Middle frontal gyrus (tissue), 1 donor: ENCODE measurements at regions not wholly inside any gene's neighbourhood (a gene's known extent, or its start where the extent isn't known, plus 50 kb on each side); places are given as distances from the start of the nearest gene placed in this dataset.
"Not testable (repeated sequence)": the region's sequence is repeated elsewhere in the genome, so short reads cannot be mapped to it uniquely, and the experiment has no call there.

Experiments
- DNase-seq: peaks from one replicate; pipeline ENCODE4 v3.0.0-alpha.2; 2015; ENCODE audit warnings: low spot score; ENCODE audit errors: extremely low spot score

GRCh38 chr9:1536522-1537170 lies 478.5 kb upstream of the SMARCA2 start:
- no peak for DNase-seq

GRCh38 chr9:1538301-1538700 lies 476.8 kb upstream of the SMARCA2 start:
- DNase-seq = no peak

GRCh38 chr9:1539216-1539615 lies 475.9 kb upstream of the SMARCA2 start:
- DNase-seq = no peak

DNA sequence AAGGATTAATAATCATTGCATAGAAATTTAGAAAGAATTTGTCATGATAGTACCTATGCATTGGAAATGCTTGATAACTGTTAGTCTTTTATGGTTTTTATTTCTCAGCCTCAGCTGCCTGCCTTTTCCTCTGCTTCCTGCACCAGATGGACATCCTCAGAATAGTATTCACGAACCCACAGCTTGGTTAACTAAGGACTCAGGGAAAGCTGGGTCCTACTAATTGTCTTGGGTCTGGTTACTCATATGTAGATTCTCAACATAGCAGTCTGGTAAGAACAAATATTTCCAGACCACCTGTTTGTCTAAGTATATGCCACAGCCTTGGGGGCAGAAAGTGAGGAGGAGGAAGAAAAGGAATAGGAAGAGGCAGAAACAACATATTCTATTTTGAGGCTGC lies 464.5 kb upstream of the SMARCA2 start:
- DNase-seq = no peak

DNA sequence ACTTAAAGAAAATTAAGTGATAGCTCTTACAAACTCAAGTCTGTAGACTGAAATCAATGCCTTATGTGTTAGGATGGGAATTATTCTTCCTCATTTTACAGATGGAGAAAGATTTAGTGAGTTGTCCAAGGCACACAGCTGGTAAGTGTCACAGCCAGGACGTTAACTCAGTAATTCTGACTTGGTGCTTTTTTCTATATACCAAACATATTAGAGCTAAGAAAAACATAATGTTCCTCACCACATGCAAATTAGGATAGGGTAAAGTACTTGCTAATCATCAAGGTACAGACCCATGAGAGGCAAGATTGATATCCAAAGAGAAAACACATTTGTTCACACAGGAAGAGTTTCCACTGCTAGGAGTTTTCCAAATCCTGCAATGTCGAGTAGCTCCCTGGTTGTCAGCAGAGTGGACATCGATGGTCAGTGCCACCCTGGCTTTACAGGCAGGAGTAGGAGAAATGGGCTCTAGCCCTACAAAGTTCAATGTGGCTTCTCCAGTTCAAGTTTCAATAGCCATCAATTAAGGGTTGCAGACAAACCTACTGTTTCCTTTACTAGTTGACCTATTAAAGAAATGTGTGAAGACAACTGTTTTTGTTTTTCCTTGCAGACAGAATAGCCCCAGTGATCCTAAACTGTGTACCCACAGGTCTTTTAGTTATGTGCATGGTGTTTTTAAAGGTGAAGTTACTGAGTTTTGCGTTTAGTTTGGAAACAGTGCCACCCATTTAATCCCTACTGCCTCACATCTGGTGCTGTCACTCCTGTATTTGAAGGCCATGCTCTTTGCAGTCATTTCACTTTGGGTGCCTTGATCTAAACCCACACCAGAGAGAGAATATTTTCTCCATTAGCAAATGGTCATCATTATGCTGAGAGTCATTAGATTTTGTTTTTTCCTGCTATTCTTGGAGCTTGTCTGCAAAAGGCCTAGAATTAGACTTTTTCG lies 460.8 kb upstream of the SMARCA2 start:
- no peak for DNase-seq

- not testable (repeated sequence) for DNase-seq
Measured at GRCh38 chr9:1558666-1559065, 456.5 kb upstream of the SMARCA2 start.

GRCh38 chr9:1575939-1576338 lies 439.2 kb upstream of the SMARCA2 start:
- no peak for DNase-seq

DNA sequence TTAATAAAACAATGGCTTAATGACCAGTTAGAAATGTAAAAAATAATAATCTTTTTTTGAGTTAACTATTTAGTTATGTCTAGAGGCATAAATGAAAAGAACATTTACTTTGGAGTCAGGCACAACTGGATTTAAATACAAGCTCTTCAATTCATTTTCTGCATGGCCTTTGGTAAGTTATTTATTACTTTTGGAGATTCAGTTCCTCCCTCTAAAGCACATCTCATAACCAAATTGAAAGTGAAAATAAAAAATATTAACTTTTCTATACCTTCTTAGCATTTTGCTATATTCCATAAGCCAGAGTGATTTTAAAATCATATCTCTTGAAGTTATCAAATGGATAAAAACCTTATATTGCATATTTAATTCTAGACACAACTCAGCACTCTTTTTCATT lies 434.9 kb upstream of the SMARCA2 start:
- DNase-seq = no peak

DNA sequence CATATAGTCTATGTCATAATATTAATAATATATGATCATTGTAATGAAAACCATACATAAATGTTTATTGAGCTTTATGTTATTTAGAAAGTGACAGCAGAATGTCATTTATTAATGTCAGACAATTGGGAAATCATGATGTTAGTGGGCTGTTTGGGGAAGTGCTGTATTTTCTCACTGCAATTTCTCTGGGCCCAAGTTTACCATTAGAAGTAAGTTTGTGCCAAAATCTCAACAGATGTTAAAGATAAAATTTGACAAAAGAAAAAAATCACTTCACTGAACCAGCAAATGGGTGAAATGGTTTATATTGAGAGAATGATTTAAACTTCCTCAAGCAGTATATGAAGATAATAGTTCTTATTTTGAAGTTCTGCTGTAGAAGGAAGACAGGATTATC lies 433.2 kb upstream of the SMARCA2 start:
- DNase-seq = no peak

- no peak for DNase-seq
Measured at GRCh38 chr9:1591310-1591709, 423.8 kb upstream of the SMARCA2 start.

DNA sequence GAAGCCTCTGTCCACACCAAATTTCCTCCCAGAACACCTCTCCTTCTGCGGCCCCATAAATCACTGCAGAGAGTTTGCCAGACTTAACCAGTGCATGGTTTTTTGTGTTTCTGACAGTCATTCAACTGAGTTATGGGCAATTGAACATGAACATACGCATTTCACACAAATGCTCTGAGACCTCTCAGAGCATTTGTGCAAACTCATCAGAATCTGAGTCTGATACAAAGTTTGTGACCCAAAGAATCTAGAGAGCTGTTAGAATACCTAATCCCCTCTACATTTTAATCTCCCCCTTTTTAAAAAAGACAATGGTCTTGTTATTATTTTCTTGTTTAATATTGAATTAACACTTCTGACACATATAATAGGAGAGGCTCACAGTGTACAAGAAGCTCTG lies 416.9 kb upstream of the SMARCA2 start:
- no peak for DNase-seq

- no peak for DNase-seq
Measured at GRCh38 chr9:1599961-1600360, 415.2 kb upstream of the SMARCA2 start.

- no peak for DNase-seq
Measured at GRCh38 chr9:1604942-1605560, 410.1 kb upstream of the SMARCA2 start.

DNA sequence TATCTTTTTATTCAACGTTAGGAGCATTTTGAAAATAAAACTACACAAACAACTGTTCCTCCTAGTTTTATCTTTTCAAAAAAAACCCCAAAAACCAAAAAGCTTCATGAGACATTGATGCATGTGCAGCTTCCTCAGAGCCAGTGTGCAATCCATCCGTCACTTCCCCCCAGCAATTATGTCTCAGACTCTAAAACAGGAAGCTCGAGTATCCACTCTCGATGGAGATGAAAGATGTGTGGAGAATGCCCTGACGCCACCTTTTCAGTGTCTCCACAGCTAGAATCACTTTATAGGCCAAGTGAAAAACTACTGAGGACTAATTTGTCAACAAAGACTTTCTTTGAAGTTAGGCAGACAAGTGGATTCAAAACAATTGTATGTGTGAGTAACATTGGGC lies 408.9 kb upstream of the SMARCA2 start:
- no peak for DNase-seq

DNA sequence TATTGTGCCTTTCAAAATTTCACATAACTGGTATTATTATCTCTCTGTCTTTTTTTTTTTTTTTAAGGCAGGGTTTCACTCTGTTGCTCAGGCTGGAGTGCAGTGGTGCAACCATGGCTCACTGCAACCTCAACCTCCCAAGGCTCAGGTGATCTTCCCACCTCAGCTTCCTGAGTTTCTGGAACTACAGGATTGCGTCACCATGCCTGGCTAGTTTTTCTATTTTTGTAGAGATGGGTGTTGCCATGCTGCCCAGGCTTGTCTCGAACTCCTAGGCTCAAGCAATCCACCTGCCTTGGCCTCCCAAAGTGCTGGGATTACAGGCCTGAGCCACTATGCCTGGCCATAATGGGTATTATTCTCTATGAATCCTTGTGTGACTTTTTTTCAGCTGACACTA lies 402.3 kb upstream of the SMARCA2 start:
- no peak for DNase-seq

GRCh38 chr9:1617419-1617818 lies 397.7 kb upstream of the SMARCA2 start:
- no peak for DNase-seq

GRCh38 chr9:1619915-1620710 lies 395.0 kb upstream of the SMARCA2 start:
- no peak for DNase-seq

GRCh38 chr9:1637401-1637800 lies 377.7 kb upstream of the SMARCA2 start:
- no peak for DNase-seq

- no peak for DNase-seq
Measured at GRCh38 chr9:1639166-1639565, 376.0 kb upstream of the SMARCA2 start.

- no peak for DNase-seq
Measured at GRCh38 chr9:1647776-1648175, 367.4 kb upstream of the SMARCA2 start.

DNA sequence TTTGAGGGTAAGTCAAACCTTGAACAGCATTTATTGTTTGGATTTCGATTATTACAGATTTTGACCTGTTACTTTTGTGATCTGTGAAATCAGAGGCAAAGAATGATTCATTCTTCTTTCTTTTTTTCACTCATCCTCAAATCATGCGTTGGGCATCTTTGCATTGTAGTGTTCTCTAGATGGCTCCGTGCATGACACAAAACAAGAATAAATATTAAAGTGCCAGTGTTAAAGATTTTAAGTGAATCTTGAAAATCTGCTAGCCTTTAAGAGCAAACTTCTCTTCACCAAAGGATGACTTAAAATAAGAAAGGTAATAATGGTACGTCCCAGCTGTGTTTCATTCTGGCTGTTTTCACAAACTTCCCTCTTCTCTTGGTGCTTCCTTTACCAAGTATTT lies 361.9 kb upstream of the SMARCA2 start:
- no peak for DNase-seq
